DMS 273 (cell line): ENCODE measurements at regions not wholly inside any gene's neighbourhood (a gene's known extent, or its start where the extent isn't known, plus 50 kb on each side); places are given as distances from the start of the nearest gene placed in this dataset.
A peak's percentile ranks its signal among the peaks of the same experiment; 100 is the strongest.
"Not testable (repeated sequence)": the region's sequence is repeated elsewhere in the genome, so short reads cannot be mapped to it uniquely, and the experiment has no call there.

ENCODE experiments used
- DNase-seq: peaks from one replicate; lab custom pipeline; 2025; ENCODE audit not compliant: unreplicated experiment; lab: John Stamatoyannopoulos, UW

DNA sequence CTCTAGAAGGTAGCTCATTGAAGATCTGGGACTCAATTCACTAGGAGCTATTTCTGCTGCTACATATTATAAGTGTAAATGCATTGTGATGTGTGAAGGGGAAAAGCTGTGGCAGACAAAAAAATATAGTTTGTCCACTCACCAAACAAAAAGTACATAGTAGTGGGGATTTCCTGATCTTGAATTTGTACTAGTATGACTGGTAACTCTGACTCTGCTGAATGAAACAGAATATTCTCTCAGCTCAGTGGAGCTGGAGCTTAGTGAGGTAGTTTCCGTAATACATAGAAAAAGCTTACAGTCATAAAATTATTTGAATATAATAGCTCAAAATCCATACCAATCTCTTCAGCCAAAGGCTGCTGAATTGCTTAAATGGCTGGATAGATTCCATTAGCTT is 455.6 kb upstream of the CD180 start:
- no peak for DNase-seq

DNA sequence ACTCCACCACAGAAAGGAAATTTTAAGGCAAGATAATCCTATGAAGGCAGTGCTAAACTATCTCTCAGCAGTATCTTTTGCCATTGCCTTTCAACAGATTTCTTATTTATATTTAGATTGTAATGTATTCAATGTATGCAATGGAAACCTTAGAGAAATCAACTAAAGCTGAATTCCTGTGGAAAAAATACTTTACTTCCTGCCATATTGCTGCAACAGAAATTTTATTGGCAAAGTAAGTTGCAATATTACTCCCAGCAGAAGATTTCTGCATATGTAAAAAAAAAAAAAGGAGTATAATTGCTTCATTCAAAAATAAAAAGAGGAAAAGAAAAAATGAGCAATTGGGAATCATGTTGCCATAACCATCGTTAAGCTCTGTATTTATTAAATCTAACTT is 454.6 kb upstream of the CD180 start:
- DNase-seq, result no peak

DNA sequence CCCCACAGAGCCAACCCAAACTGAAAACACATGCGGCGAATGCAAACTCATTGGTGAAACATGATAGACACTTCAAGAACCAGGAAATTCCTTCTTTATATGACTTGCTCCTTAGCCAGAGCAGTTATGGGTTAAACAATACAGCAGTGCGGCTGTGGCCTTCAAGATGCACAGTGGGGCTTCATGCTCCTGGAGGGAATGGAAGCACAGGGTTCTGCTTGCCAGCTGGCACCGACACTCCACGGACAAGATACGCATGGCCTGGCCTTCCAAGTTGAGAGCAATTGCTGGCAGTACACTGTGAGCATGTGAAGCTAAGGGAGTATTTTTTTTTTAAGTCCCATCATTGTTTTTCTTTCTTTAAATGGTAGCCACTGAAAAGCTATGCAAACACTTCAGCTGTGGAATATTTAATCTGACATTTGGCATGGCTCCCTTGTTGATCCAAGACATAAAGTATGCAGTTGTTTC is 451.6 kb upstream of the CD180 start:
- DNase-seq, result no peak

DNA sequence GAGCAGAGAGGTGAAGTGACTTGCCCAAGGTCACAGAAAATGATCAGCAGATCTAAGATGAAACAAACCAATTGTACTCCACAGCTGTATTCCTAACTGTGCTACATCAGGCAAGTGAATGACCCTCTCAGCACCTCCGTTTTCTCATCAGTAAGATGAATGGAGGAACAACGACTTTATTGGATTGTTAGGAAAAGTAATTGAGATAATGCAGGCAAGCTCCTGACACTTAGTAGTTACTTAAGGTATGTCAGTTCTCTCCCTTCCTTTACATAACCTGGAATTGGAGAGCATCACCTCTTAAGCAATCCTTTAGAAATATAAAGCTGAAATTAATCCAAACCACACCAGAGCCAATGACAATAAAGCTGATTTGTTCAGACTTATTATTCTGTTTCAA is 451.2 kb upstream of the CD180 start:
- no peak for DNase-seq

DNA sequence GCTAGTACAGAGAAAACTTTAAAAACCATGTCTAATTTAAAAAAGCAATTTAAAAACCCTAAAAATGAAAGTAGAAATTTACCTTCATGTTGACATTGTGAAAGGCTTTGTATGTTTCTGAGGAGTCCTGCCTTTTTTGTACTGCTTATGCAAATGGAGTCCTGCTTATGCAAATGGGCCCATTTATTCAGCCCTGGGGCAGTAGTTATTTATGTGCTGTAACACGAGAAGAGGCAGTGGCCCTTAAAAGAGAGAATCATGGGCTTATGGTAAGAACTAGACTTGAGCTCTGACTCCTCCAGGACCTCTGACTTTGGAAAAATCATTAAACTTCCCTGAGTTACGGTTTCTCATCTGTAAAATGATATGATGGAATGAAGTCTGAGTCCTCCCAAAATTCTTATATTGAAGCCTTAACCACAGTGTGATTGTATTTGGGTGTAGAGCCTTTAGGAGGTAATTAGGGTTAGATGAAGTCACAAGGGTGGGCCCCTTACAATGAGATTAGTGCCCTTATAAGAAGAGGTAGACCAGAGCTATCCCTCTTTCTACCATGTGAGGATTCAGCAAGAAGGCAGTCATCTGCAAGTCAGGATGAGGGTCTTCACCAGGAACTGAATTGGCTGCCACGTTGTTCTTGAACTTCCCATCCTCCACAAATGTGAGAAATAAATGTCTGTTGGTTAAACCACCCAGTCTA is 447.8 kb upstream of the CD180 start:
- no peak for DNase-seq

DNA sequence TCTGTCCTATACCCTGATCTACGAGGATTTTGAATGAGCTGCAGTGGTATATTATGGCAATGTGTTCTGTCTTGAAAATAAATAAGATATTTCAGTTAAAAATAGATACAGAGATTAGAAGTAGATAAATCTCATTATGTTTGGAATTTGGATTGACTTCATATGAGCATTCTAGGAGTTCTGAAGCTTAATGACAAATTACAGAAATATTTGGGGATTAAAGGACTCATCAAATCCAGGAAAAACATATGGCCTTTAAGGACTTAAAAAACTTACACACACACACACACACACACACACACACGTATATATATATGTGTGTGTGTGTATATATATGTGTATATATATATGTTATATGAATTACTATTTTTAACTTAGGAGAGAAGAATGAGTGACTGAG is 446.9 kb upstream of the CD180 start:
- no peak for DNase-seq

DNA sequence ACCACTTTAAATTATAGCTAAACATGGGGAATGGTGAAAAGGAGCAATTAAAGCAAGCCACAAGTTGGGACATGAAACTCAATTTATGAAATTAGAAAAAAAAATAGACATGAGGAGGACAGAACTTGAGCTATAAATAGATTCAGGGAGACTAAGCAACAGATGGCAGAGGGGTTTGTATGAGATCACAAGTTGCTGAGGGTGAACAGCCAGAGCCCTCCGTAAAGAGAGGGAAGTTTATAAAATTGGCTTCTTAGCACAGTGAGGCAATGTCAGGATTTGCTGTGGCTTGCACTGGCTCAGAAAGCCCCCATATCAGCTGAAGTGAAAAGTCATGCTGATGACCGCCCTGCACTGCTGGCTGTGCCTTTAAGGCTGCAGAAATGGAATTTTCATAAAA is 443.4 kb upstream of the CD180 start:
- DNase-seq, result peak; percentile 93

DNA sequence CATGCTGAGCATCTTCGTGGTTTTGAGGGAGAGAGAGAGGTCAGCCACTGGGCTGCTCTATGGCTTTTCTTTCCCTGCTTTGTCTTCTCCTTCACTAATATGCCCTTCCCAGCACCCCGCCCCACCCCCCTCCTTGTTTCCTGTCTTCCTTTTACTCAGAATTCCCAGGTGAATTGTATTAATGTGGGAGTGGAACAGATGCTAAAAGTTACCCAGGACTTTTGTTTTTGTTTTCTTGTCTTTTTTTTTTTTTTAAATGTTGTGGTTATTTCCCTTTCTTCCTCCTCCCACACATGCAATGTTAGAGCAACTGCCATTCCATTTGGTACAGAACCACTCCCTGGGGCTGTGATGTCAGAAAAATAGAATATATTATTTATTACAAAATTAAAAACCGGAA is 442.7 kb upstream of the CD180 start:
- DNase-seq, result peak; percentile 68

DNA sequence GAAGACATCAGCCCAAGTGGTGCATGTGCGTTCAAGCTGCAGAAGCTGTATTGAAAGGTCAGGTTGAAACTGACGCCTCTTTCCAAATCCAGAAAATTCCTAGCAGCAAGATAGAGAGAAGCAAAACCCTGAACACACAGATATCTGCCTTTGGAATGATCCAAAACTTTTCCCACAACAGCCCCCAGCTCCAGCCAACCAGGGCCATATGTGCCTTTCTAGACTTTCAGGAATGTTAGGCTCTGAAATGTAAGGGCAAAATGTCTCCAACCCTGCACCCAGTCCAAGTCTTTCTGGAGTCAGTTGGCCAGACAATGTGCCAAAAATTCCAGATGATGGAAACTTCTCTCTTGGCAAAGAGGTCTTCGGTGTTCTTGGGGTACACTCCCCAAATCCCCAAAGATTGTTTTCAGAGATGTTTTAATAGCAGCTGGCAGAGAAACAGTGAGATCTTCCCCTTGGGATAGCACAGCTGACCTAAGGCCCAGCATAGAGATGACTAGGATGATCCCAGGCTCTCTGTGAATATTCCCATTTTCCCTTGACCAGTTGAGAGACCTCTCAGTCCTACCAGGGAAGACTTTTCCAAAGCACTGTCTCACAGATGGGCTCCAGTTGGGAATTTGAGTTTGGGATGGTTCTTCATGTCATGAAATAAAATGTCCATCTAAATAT is 440.4 kb upstream of the CD180 start:
- DNase-seq, result no peak

DNA sequence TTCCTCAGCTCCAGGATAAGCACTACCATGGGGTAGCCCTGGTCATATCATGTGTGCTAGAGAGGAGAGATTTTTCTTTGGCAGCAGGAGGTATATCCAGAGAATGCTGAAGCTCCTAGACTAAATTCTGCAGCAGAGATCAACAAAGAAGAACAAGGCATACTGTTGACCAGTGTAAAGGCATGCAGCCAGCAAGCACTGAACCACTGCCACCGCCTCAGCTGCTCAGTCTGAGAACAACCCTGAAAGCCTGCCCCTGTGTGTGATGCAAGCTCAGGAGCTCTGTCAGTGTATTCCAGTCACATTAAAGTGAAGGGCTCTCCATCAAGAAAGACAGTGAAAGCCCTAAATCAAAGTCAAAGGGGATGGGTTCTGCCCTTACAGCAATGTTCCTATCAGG is 439.5 kb upstream of the CD180 start:
- DNase-seq, result no peak

DNA sequence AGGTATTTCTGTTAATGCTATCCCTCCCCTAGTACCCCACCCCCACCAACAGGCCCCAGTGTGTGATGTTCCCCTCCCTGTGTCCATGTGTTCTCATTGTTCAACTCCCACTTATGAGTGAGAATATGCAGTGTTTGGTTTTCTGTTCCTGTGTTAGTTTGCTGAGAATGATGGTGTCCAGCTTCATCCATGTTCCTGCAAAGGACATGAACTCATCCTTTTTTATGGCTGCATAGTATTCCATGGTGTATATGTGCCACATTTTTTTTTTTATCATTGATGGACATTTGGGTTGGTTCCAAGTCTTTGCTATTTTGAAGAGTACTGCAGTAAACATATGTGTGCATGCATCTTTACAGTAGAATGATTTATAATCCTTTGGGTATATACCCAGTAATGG is 430.5 kb upstream of the CD180 start:
- not testable (repeated sequence) for DNase-seq

DNA sequence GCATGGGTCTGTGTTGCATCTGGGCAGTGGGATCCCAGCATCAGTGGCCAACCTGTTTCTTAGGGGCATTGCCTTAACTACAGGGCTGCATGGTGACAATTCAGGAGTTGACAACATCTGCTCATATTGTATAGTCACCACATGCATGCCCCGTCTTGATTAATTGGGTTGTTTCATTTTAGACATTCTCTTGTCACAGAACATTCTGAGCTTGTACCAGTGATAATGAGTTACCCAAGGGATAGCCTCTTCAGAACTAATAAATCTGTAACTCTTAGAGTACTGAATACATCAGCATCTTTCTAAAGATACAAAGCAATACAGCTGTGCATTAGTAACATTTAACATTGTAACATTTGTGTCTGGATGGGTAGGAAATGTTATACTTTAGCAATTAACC is 426.5 kb upstream of the CD180 start:
- DNase-seq, result no peak

DNA sequence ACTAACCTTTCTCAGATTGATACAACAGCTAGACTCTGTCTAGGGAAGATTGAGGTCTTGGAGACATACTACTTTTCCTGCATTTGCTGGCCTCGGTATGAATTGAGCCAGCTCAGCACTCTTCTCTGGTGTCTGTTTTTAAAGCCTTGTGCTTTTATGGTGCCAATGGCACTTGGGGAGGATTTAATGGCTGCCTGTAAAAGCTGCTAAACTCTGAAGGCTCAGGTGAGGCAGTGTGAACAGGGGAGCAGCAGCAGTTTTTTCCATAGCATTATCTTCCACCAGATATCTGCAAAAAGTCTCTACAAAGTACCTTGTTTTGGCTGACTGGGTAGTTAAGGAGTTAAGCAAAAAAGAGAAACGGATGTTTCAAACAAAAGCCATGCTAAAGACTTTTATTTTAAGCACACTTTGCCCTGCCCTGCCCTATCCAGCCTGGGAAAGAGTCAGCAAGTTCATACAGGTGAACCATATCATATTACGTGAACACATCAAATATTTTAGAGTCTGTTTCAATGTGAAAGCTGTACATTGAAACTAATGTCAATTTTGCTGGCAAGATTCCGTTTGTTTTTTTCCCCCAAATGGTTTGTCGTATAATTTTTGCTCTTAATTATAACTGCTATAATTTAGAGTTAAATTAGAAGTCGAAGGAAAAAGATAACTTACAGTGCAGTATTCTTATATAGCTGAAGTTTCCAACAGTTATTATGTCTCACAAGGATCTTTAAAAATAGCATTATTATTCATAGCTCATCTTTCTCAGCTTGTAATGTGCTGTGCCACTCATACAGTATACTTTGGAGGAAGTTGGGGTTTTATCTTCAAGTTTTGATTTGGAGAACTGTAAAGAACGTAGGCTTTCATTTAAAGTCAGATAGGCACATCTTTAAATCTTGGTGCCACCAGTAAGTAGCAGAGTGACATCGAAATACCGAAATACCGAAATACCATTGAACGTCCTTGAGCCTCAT is 424.1 kb upstream of the CD180 start:
- no peak for DNase-seq

DNA sequence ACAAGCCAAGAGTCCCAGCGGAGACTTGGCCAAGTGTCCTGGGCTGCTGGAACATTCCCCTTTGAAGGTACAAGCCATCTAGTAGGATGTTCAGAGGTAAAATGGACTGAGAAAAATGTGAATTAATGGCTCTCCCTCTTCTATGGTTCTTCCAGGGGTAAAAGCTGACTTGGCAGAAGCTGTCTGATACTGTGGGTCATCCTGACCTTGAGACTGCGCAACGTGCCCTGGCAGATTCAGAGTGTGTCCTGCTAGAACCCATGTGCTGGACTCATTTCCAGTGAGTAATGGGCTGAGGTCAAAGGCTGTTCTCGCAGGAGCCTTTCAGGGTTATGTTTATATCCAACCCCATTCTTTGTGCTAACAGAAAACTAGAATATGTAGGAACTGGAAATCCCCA is 423.0 kb upstream of the CD180 start:
- DNase-seq, result no peak

DNA sequence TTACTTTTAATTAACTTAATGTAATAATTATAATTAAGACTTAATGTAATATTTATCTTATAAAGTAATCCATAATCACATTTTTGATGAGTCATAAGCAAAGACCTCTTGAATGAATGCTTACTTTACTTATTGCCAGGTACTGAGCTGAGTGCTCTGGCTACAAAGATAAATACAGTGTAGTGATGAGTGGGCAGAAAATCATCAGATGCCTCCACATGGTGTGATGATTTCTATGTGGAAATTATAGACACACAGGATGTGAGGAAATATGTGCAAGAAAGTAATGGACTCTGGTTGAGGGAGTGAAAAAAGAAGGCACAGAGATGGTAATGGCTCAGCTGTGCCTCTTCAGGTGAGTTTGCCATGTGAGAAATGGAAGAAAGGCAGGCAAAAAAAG is 422.6 kb upstream of the CD180 start:
- DNase-seq, result no peak

DNA sequence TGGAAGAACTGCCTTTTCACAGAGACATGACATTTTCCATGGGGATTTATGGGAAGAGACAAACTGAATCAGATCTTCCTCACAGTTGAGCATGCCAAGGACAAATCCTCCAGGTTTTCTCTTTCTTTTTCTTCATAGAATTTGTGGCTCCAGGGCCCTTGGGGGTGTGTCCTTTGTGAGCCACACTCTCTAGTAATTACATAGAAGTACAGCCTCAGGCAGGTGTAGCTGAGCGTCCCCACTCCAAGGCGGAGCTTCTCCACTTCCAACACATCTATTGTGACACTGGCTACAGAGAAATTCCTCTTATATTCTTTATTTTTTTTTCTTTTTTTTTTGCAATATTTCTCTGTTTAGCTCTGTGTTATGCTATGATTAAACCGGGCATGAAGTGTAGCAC is 420.5 kb upstream of the CD180 start:
- no peak for DNase-seq

DNA sequence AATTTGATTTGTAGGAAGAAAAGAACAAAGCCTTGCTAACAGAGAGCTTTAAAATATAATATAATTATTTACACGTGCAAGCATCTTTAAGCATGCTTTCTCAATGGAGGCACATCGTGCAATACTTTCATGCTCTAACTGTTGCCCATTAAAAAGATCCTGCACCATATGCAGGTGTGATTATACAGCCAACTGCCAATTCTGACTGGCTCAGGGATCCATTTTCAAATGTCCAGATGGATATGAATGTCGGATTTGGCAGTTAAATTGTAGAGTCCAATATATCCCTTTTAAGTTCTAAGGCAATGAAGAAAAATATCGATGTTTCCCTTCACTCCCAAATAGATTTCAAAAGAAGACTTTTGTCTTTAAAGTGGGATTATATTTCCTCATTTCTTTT is 416.4 kb upstream of the CD180 start:
- peak; percentile 87 for DNase-seq

DNA sequence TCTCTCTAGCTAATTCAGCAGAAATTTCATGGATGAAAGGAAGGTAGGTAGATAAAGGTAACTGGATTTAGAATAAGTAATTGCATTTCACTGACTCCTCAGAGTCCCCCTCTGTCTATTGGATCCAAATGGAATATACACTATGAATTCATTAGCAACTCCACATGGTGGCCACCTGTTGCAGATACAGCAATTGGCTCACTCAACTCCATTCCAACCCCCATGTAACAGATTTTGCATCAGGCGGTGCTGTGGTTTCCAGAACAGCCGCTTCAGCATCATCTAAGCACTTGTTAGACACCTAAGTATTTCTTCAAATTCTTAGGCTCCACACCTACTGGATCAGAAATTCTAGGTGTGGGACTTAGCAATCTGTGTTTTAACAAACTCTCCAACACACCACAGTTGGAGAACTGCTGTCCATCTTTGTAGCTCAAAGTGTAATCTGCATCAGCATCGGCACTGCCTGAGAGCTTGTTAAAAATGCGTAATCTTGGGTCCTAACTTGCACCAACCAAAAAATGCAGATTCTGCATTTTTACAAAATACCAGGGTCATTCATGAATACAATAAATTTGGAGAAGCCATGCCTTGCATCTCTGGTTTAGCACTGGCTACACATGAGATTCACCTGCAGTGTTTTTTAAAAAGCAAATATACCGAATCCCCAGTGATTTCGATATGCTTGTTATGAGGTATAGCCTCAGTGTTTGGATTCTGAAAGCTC is 413.8 kb upstream of the CD180 start:
- peak; percentile 83 for DNase-seq

DNA sequence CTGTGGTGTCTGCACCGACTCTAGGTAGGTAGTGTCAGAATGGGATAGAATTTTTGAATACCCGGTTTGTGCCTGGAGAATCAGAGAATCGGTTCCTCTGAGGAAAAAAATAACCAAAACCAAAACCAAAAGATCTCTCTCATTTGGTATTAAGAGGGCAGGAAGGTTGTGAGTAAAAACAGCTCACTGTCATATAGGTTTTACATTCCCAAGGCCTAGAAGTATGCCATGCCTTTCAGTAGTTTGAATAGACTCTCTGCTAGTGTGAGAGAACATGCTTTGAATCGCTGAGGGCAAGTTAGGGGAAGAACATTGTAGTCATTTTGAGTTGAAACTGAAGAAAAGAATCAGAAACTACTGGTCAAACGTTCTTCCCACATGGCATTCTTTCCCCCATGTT is 411.4 kb upstream of the CD180 start:
- DNase-seq, result no peak

DNA sequence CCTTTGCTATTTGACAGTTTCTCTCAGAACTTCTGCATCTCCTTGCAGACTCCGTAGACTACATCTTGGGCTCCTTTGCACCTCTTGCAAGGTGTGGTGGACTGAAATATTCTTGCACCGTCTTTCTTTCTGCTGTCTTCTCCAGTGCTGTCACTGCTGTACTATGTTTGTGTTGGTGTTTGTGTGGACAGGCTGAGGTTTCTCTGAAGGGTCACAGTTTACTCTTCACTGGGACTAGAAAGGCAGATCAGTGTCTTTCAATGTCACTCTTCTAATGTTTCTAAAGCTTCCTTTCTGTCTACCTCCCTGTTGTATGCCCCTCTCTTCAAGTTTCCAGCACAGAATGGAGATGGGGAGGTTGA is 410.0 kb upstream of the CD180 start:
- no peak for DNase-seq
